GM12878 (cell line): ENCODE measurements at regions not wholly inside any gene's neighbourhood (a gene's known extent, or its start where the extent isn't known, plus 50 kb on each side); places are given as distances from the start of the nearest gene placed in this dataset.

Experiments
- ATAC-seq: fragments of 200-7000 bp; cut with Tn5 transposase; 3 replicates; pipeline ENCODE4 v1.9.1; 2020; ENCODE audit warnings: mild to moderate bottlenecking, moderate library complexity
- BruUV-seq: library from RNA; stranded (reverse); fragments of 400-500 nt; replicated peaks from 2 replicates; lab custom pipeline; 2021; lab: Mats Ljungman, UMichigan
- CTCF ChIA-PET: fragments of 300-600 bp; sonication (Branson Sonifier 250); formaldehyde crosslinking; extraction: SDS; loops from one replicate; lab custom pipeline; 2021; ENCODE audit warnings: inconsistent platforms; lab: Yijun Ruan, JAX
- POLR2A ChIA-PET: fragments of 350-600 bp; formaldehyde crosslinking; extraction: SDS; loops from one replicate; lab custom pipeline; 2021; ENCODE audit warnings: inconsistent platforms; lab: Charles Lee
- RAD21 ChIA-PET: fragments of 300-600 bp; sonication (Branson Sonifier 250); formaldehyde crosslinking; loops from one replicate; lab custom pipeline; 2023; ENCODE audit warnings: antibody characterized with exemption; ENCODE audit not compliant: unreplicated experiment; lab: Charles Lee
- SMC1A ChIA-PET: fragments of 300-600 bp; sonication (Branson Sonifier 250); formaldehyde crosslinking; loops from one replicate; lab custom pipeline; 2023; ENCODE audit not compliant: unreplicated experiment, uncharacterized antibody; lab: Charles Lee
- DNase-seq: peaks from one replicate; pipeline ENCODE4 v3.0.0-alpha.2; 2011; ENCODE audit warnings: low read depth, low spot score
- FAIRE-seq: peaks from 3 replicates; lab custom pipeline; 2011; peaks lifted over from hg19 to GRCh38; lab: Jason Lieb, UNC
- H2AFZ ChIP-seq: 2 replicates; pipeline ENCODE4 v1.6.0; 2011; ENCODE audit warnings: low read depth, low read length, control low read depth; ENCODE audit not compliant: control insufficient read depth
- H3K27ac ChIP-seq: 2 replicates; pipeline ENCODE4 v1.5.1; 2011; ENCODE audit warnings: control low read depth; ENCODE audit not compliant: control insufficient read depth, insufficient read depth
- H3K27me3 ChIP-seq, 2 experiments: replicated peaks in 1 of 2; 2 replicates each; pipeline versions ENCODE4 v1.6.0 to v1.6.1; 2011; ENCODE audit warnings: low read length in 1 of 2; ENCODE audit not compliant: control insufficient read depth in 2 of 2, insufficient read depth in 2 of 2
- H3K36me3 ChIP-seq, 2 experiments: 2 replicates each; pipeline ENCODE4 v1.5.1; 2011; ENCODE audit warnings: low read length in 1 of 2; ENCODE audit not compliant: control insufficient read depth in 2 of 2, insufficient read depth in 2 of 2
- H3K4me1 ChIP-seq: 2 replicates; pipeline ENCODE4 v1.6.1; 2011; ENCODE audit warnings: mild to moderate bottlenecking, low read length, moderate library complexity, mixed read lengths; ENCODE audit not compliant: control insufficient read depth, insufficient read depth
- H3K4me2 ChIP-seq: 2 replicates; pipeline ENCODE4 v1.6.0; 2011; ENCODE audit warnings: control low read depth; ENCODE audit not compliant: control insufficient read depth, insufficient read depth
- H3K4me3 ChIP-seq: fragments of 200-600 bp; sonication (generic); 2 replicates; pipeline ENCODE4 v1.5.1; 2016
- H3K79me2 ChIP-seq: 2 replicates; pipeline ENCODE4 v1.6.0; 2011; ENCODE audit warnings: low read length; ENCODE audit not compliant: control insufficient read depth, insufficient read depth
- H3K9ac ChIP-seq: 2 replicates; pipeline ENCODE4 v1.8.0; 2011; ENCODE audit warnings: low read length, control low read depth, mixed read lengths; ENCODE audit not compliant: control insufficient read depth, insufficient read depth
- H3K9me3 ChIP-seq: replicated peaks from 3 replicates; pipeline ENCODE4 v1.5.1; 2011; ENCODE audit warnings: mild to moderate bottlenecking, low read length; ENCODE audit not compliant: control insufficient read depth, insufficient read depth
- H4K20me1 ChIP-seq: 2 replicates; pipeline ENCODE4 v1.6.0; 2011; ENCODE audit not compliant: control insufficient read depth, insufficient read depth
- CBX5 ChIP-seq: sonication (generic); IDR thresholded peaks from 2 replicates; pipeline ENCODE4 v1.6.1; 2016; ENCODE audit warnings: low read depth, moderate library complexity, mild to moderate bottlenecking, inconsistent platforms
- EGR1 ChIP-seq, 2 experiments: IDR thresholded peaks; 1 replicate in 1 of 2; 2 replicates in 1 of 2; pipeline ENCODE4 v1.6.1; 2011 to 2012; ENCODE audit warnings: low read depth in 2 of 2, low read length in 2 of 2, borderline replicate concordance in 1 of 2, mild to moderate bottlenecking in 1 of 2, moderate library complexity in 1 of 2
- EZH2 ChIP-seq: IDR thresholded peaks from 2 replicates; pipeline ENCODE4 v1.6.1; 2012; ENCODE audit warnings: low read depth, mild to moderate bottlenecking, control low read depth, inconsistent platforms, low read length, borderline replicate concordance; ENCODE audit not compliant: control insufficient read depth
- FOXK2 ChIP-seq: fragments of 450-650 bp; IDR thresholded peaks from 2 replicates; pipeline ENCODE4 v1.6.1; 2017; ENCODE audit warnings: mild to moderate bottlenecking, moderate library complexity
- GATAD2B ChIP-seq: fragments of 450-650 bp; conservative IDR thresholded peaks from 2 replicates; pipeline ENCODE4 v1.6.1; 2017; ENCODE audit warnings: low read depth, mild to moderate bottlenecking, moderate library complexity
- HDGF ChIP-seq: fragments of 450-650 bp; IDR thresholded peaks from 2 replicates; pipeline ENCODE4 v1.6.1; 2016; ENCODE audit warnings: antibody characterized with exemption
- KAT2A ChIP-seq: conservative IDR thresholded peaks from 2 replicates; pipeline ENCODE4 v1.6.1; 2011; ENCODE audit warnings: low read depth, low read length; ENCODE audit not compliant: control insufficient read depth
- MEF2A ChIP-seq: IDR thresholded peaks from 2 replicates; pipeline ENCODE4 v1.6.1; 2011; ENCODE audit warnings: low read depth, mild to moderate bottlenecking, low read length, moderate library complexity; ENCODE audit not compliant: insufficient read depth
- SMARCA5 ChIP-seq: fragments of 450-650 bp; IDR thresholded peaks from 2 replicates; pipeline ENCODE4 v1.6.1; 2017; ENCODE audit warnings: mild to moderate bottlenecking
- SPI1 ChIP-seq: IDR thresholded peaks from 2 replicates; pipeline ENCODE4 v1.6.1; 2011; ENCODE audit warnings: low read depth, mild to moderate bottlenecking, low read length, moderate library complexity, borderline replicate concordance; ENCODE audit not compliant: insufficient read depth
- STAT1 ChIP-seq: fragments of 450-650 bp; conservative IDR thresholded peaks from 2 replicates; pipeline ENCODE4 v1.6.1; 2014; ENCODE audit warnings: antibody characterized with exemption, mild to moderate bottlenecking
- TCF7 ChIP-seq: IDR thresholded peaks from 2 replicates; pipeline ENCODE4 v1.6.1; 2014; ENCODE audit warnings: antibody characterized with exemption, borderline replicate concordance
- WRNIP1 ChIP-seq: IDR thresholded peaks from 2 replicates; pipeline ENCODE4 v1.6.1; 2011; ENCODE audit warnings: low read depth, low read length, improper control_type of control experiment, borderline replicate concordance
- ZNF207 ChIP-seq: fragments of 450-650 bp; IDR thresholded peaks from 2 replicates; pipeline ENCODE4 v1.6.1; 2014; ENCODE audit warnings: antibody characterized with exemption, mild to moderate bottlenecking, borderline replicate concordance
- ZNF217 ChIP-seq: fragments of 450-650 bp; IDR thresholded peaks from 2 replicates; pipeline ENCODE4 v1.6.1; 2017; ENCODE audit warnings: antibody characterized with exemption, mild to moderate bottlenecking
- ZZZ3 ChIP-seq: IDR thresholded peaks from 2 replicates; pipeline ENCODE4 v1.6.1; 2011; ENCODE audit warnings: low read depth; ENCODE audit not compliant: control insufficient read depth, insufficient read length
- WGBS: methylation state at CpG from one replicate; pipeline ENCODE4 v1.1.6; 2016; ENCODE audit warnings: low lambda C conversion rate; ENCODE audit not compliant: insufficient replicate concordance, insufficient coverage; ENCODE audit errors: missing lambda C conversion rate; 5-methylcytosine and 5-hydroxymethylcytosine counted together
- in situ Hi-C: fragments of 300-500 bp; cut with MboI; formaldehyde crosslinking; loops from 9 replicates; pipeline ENCODE4 v1.14.3; 2018; ENCODE audit warnings: mixed read lengths
- intact Hi-C: fragments of 100-400 bp; cut with micrococcal nuclease; formaldehyde crosslinking; loops from one replicate; pipeline ENCODE4 v1.14.2; 2022; ENCODE audit not compliant: unreplicated experiment
- TF ChIP-seq, protein P1 (sequence below), 3 experiments: IDR thresholded peaks in 2 of 3; conservative IDR thresholded peaks in 1 of 3; 2 replicates each; pipeline ENCODE4 v1.5.1; 2011; ENCODE audit warnings: low read depth in 3 of 3, low read length in 3 of 3, mild to moderate bottlenecking in 3 of 3, control low read depth in 2 of 3, moderate library complexity in 2 of 3, inconsistent platforms in 1 of 3, mixed read lengths in 1 of 3; ENCODE audit not compliant: control insufficient read depth in 2 of 3, insufficient read depth in 1 of 3; ENCODE audit errors: extremely low read depth in 1 of 3
- TF ChIP-seq, protein P2 (sequence below): IDR thresholded peaks from 2 replicates; pipeline ENCODE4 v1.6.1; 2011; ENCODE audit warnings: low read depth, mild to moderate bottlenecking, low read length, moderate library complexity, borderline replicate concordance; ENCODE audit errors: extremely low read depth

GRCh38 chr2:167880415-167880814 is 367.0 kb downstream of the STK39 start:
- WGBS, result 0% methylated on average over 1 of the region's 1 CpG
- Histone ChIP-seq H3K9ac (no peak overlapping the region), H3K4me2 (no peak overlapping the region), H3K27me3 (no peaks in the 10 kb centered on the region), H3K9me3 (no peaks in the 10 kb centered on the region), H2AFZ (no peak overlapping the region), H3K4me1 (no peaks in the 10 kb centered on the region), H3K79me2 (no peaks in the 10 kb centered on the region), H4K20me1 (no peaks in the 10 kb centered on the region), H3K36me3 (no peaks in the 10 kb centered on the region), H3K4me3 (no peak overlapping the region), H3K27ac (no peak overlapping the region)
- SMC1A ChIA-PET, result no interaction called here
- no peak for ATAC-seq
- intact Hi-C loops, result no loop called here
- DNase-seq, result no peak
- POLR2A ChIA-PET, result no interaction called here
- RAD21 ChIA-PET, result no interaction called here
- in situ Hi-C loops, result no loop called here
- TF ChIP-seq EGR1 (IDR thresholded peaks at IDR 0.05; ENCODE audit: borderline replicate concordance in 1 of 2, low read depth in 2 of 2, low read length in 2 of 2), result no peak
- TF ChIP-seq SMARCA5, result no peak
- no peak for TF ChIP-seq FOXK2
- TF ChIP-seq MEF2A, result no peak
- no TSS peak for BruUV-seq
- CTCF ChIA-PET, result no interaction called here
- no peak for FAIRE-seq

DNA sequence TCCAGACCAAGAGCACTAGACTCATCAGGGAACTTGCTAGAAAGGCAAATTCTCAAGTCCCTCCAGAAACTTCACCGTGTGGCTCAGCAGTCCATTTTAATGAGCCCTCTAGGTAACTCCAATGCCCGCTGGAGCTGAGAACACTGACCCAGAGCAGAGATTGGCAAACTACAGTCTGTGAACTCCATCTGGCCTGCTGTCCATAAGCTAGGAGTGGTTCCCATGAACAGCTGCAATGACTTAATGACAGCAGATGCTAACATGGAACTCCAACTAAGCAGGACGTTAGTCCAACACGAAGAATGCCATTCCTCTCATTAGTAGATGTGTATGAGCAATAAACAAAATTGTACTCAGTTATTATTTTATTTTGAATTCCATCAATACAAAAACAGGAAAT is 371.9 kb downstream of the STK39 start:
- CTCF ChIA-PET, result no interaction called here
- TF ChIP-seq, protein P1, sequence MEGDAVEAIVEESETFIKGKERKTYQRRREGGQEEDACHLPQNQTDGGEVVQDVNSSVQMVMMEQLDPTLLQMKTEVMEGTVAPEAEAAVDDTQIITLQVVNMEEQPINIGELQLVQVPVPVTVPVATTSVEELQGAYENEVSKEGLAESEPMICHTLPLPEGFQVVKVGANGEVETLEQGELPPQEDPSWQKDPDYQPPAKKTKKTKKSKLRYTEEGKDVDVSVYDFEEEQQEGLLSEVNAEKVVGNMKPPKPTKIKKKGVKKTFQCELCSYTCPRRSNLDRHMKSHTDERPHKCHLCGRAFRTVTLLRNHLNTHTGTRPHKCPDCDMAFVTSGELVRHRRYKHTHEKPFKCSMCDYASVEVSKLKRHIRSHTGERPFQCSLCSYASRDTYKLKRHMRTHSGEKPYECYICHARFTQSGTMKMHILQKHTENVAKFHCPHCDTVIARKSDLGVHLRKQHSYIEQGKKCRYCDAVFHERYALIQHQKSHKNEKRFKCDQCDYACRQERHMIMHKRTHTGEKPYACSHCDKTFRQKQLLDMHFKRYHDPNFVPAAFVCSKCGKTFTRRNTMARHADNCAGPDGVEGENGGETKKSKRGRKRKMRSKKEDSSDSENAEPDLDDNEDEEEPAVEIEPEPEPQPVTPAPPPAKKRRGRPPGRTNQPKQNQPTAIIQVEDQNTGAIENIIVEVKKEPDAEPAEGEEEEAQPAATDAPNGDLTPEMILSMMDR (IDR thresholded peaks at IDR 0.05 in 2 of 3, conservative IDR thresholded peaks at IDR 0.05 in 1 of 3; ENCODE audit: control insufficient read depth in 2 of 3, extremely low read depth in 1 of 3, insufficient read depth in 1 of 3, low read depth in 3 of 3, low read length in 3 of 3), result no peak
- TF ChIP-seq, protein P2, sequence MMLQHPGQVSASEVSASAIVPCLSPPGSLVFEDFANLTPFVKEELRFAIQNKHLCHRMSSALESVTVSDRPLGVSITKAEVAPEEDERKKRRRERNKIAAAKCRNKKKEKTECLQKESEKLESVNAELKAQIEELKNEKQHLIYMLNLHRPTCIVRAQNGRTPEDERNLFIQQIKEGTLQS, result no peak
- TF ChIP-seq ZNF217 (no peak), SPI1 (no peak), MEF2A (no peak), KAT2A (no peak), TCF7 (no peak), ZNF207 (no peak), GATAD2B (no peak), EZH2 (no peak), CBX5 (no peak), WRNIP1 (no peak), STAT1 (no peak), ZZZ3 (no peak), HDGF (no peak)

More for the DNA sequence above, 371.9 kb downstream of the STK39 start:
- ATAC-seq, result no peak
- H3K27me3 ChIP-seq, result no peaks in the 10 kb centered on the region
- POLR2A ChIA-PET, result no interaction called here
- no peak for FAIRE-seq
- H3K27ac ChIP-seq, result no peak overlapping the region
- in situ Hi-C loops (no loop called here), intact Hi-C loops (no loop called here)
- H2AFZ ChIP-seq, result no peak overlapping the region
- WGBS, result 83% methylated on average over 4 of the region's 4 CpGs
- H3K9me3 ChIP-seq, result no peaks in the 10 kb centered on the region
- no peak overlapping the region for H3K4me2 ChIP-seq
- DNase-seq, result no peak
- no peak overlapping the region for H3K4me3 ChIP-seq
- H3K36me3 ChIP-seq, result no peaks in the 10 kb centered on the region
- BruUV-seq, result no TSS peak
- SMC1A ChIA-PET, result no interaction called here
- H4K20me1 ChIP-seq, result no peaks in the 10 kb centered on the region; the same call in 1 of the 2 replicates
- no peaks in the 10 kb centered on the region for H3K4me1 ChIP-seq
- RAD21 ChIA-PET, result no interaction called here
- no peaks in the 10 kb centered on the region for H3K79me2 ChIP-seq
- H3K9ac ChIP-seq, result no peak overlapping the region
